Caco-2 (cell line): ENCODE measurements at regions not wholly inside any gene's neighbourhood (a gene's known extent, or its start where the extent isn't known, plus 50 kb on each side); places are given as distances from the start of the nearest gene placed in this dataset.

Experiments used
- BruUV-seq: library from RNA; stranded (reverse); fragments of 400-500 nt; replicated peaks from 2 replicates; lab custom pipeline; 2021; lab: Mats Ljungman, UMichigan
- CTCF ChIA-PET: fragments of 300-600 bp; sonication (Branson Sonifier 250); formaldehyde crosslinking; loops from one replicate; lab custom pipeline; 2022; ENCODE audit warnings: antibody characterized with exemption; lab: Charles Lee
- POLR2A ChIA-PET: fragments of 300-600 bp; sonication (Branson Sonifier 250); formaldehyde crosslinking; loops from one replicate; lab custom pipeline; 2022; ENCODE audit warnings: antibody characterized with exemption; lab: Charles Lee
- DNase-seq, 2 experiments: peaks; one replicate each; pipeline versions ENCODE4 v3.0.0 to v3.0.0-alpha.2; 2020 to 2022
- H3K27me3 ChIP-seq: replicated peaks from 2 replicates; pipeline ENCODE4 v1.6.0; 2011; ENCODE audit warnings: low read length; ENCODE audit not compliant: control insufficient read depth, insufficient read depth
- H3K36me3 ChIP-seq: 2 replicates; pipeline ENCODE4 v1.5.1; 2011; ENCODE audit warnings: low read length; ENCODE audit not compliant: control insufficient read depth, insufficient read depth
- H3K4me1 ChIP-seq: fragments of 250-450 bp; sonication (Bioruptor Pico); 2 replicates; pipeline ENCODE4 v1.5.1; 2020; ENCODE audit warnings: mild to moderate bottlenecking
- H3K4me3 ChIP-seq: 2 replicates; pipeline ENCODE4 v1.5.1; 2011; ENCODE audit warnings: low read depth, mild to moderate bottlenecking, control low read depth, low read length
- H3K9me3 ChIP-seq: fragments of 250-450 bp; sonication (Bioruptor Pico); 2 replicates; pipeline ENCODE4 v1.5.1; 2020; ENCODE audit warnings: mild to moderate bottlenecking, moderate library complexity
- H3K27ac Mint-ChIP-seq: one replicate; pipeline ENCODE4 v1.8.0; 2022; ENCODE audit warnings: mixed read lengths; ENCODE audit not compliant: unreplicated experiment
- H3K27me3 Mint-ChIP-seq: one replicate; pipeline ENCODE4 v1.8.0; 2022; ENCODE audit warnings: mixed read lengths; ENCODE audit not compliant: insufficient read depth, unreplicated experiment
- H3K36me3 Mint-ChIP-seq: one replicate; pipeline ENCODE4 v1.8.0; 2022; ENCODE audit warnings: mild to moderate bottlenecking, mixed read lengths; ENCODE audit not compliant: insufficient read depth, unreplicated experiment
- H3K4me1 Mint-ChIP-seq: one replicate; pipeline ENCODE4 v1.8.0; 2022; ENCODE audit warnings: low read depth, mixed read lengths; ENCODE audit not compliant: unreplicated experiment
- H3K4me3 Mint-ChIP-seq: one replicate; pipeline ENCODE4 v1.8.0; 2022; ENCODE audit warnings: mild to moderate bottlenecking, moderate library complexity, mixed read lengths; ENCODE audit not compliant: unreplicated experiment
- H3K9me3 Mint-ChIP-seq: one replicate; pipeline ENCODE4 v1.8.0; 2022; ENCODE audit warnings: mixed read lengths; ENCODE audit not compliant: unreplicated experiment
- intact Hi-C: fragments of 100-400 bp; cut with micrococcal nuclease; formaldehyde crosslinking; loops from one replicate; pipeline ENCODE4 v1.10.0; 2022; ENCODE audit not compliant: unreplicated experiment
- TF ChIP-seq, protein P1 (sequence below), 2 experiments: fragments of 200-600 bp in 1 of 2; IDR thresholded peaks; 1 replicate in 1 of 2; 2 replicates in 1 of 2; pipeline versions ENCODE4 v1.5.1 to v1.8.0; 2011 to 2022; ENCODE audit warnings: antibody characterized with exemption in 1 of 2, control low read depth in 1 of 2, inconsistent platforms in 1 of 2, low read depth in 1 of 2, low read length in 1 of 2, mild to moderate bottlenecking in 1 of 2, moderate library complexity in 1 of 2; ENCODE audit not compliant: insufficient read depth in 1 of 2, severe bottlenecking in 1 of 2, unreplicated experiment in 1 of 2

DNA sequence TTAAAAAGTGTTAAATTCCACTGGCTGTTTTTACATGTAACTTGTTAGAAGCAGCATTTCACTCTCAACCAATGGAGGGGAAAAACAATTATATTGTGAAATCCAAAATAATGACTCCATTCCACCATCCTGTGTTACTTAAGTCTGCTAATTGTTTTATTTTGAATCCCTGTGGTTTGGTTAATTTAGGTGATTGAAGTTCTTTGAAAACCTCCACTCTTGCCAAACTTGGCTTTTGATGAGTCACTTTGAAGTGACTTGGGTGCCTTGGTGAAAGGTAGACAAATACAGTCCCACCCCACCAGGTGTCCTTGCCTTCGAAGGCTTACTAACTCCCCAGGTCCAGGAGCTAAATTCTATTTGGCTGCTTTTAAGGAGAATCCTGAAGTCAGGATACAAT lies 1303.8 kb upstream of the NRXN1 start:
- Histone ChIP-seq H3K27me3 (no peaks in the 10 kb centered on the region), H3K4me3 (no peak overlapping the region), H3K4me1 (no peaks in the 10 kb centered on the region), H3K36me3 (no peaks in the 10 kb centered on the region), H3K9me3 (no peaks in the 10 kb centered on the region)
- intact Hi-C loops, result no loop called here
- Mint-ChIP-seq H3K27ac (no peak overlapping the region), H3K27me3 (no peaks in the 10 kb centered on the region), H3K36me3 (no peaks in the 10 kb centered on the region), H3K4me1 (no peaks in the 10 kb centered on the region), H3K4me3 (no peak overlapping the region), H3K9me3 (no peaks in the 10 kb centered on the region)
- TF ChIP-seq, protein P1, sequence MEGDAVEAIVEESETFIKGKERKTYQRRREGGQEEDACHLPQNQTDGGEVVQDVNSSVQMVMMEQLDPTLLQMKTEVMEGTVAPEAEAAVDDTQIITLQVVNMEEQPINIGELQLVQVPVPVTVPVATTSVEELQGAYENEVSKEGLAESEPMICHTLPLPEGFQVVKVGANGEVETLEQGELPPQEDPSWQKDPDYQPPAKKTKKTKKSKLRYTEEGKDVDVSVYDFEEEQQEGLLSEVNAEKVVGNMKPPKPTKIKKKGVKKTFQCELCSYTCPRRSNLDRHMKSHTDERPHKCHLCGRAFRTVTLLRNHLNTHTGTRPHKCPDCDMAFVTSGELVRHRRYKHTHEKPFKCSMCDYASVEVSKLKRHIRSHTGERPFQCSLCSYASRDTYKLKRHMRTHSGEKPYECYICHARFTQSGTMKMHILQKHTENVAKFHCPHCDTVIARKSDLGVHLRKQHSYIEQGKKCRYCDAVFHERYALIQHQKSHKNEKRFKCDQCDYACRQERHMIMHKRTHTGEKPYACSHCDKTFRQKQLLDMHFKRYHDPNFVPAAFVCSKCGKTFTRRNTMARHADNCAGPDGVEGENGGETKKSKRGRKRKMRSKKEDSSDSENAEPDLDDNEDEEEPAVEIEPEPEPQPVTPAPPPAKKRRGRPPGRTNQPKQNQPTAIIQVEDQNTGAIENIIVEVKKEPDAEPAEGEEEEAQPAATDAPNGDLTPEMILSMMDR (IDR thresholded peaks at IDR 0.05; ENCODE audit: insufficient read depth in 1 of 2, low read depth in 1 of 2, low read length in 1 of 2, severe bottlenecking in 1 of 2, unreplicated experiment in 1 of 2), result no peak
- ChIA-PET CTCF (no interaction called here), POLR2A (no interaction called here)
- no TSS peak for BruUV-seq
- DNase-seq, result no peak

DNA sequence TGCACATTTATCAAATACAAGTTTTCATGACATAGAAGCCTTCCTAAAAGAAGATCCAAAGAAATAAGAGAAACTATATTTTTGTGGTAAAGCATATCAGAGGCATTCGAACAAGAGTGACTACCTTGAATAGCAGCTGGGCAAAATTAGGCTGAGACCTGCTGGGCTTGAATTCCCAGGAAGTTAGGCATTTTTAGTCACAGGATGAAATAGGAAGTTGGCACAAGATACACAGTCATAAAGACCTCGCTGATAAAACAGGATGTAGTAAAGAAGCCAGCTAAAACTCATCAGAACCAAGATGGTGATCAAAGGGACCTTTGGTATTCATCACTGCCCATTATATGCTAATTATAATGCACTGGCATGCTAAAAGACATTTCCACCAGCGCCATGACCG lies 1302.3 kb upstream of the NRXN1 start:
- TF ChIP-seq, protein P1 (IDR thresholded peaks at IDR 0.05; ENCODE audit: insufficient read depth in 1 of 2, low read depth in 1 of 2, low read length in 1 of 2, severe bottlenecking in 1 of 2, unreplicated experiment in 1 of 2), result no peak
- Histone ChIP-seq H3K4me3 (no peak overlapping the region), H3K9me3 (no peaks in the 10 kb centered on the region), H3K4me1 (no peaks in the 10 kb centered on the region), H3K36me3 (no peaks in the 10 kb centered on the region), H3K27me3 (no peaks in the 10 kb centered on the region)
- H3K27ac Mint-ChIP-seq, result no peak overlapping the region
- intact Hi-C loops, result no loop called here
- no peak for DNase-seq
- no peaks in the 10 kb centered on the region for H3K4me1 Mint-ChIP-seq
- no peaks in the 10 kb centered on the region for H3K27me3 Mint-ChIP-seq
- no TSS peak for BruUV-seq
- ChIA-PET POLR2A (no interaction called here), CTCF (no interaction called here)
- H3K36me3 Mint-ChIP-seq, result no peaks in the 10 kb centered on the region
- peaks cover 10% of the 10 kb centered on the region for H3K9me3 Mint-ChIP-seq
- no peak overlapping the region for H3K4me3 Mint-ChIP-seq

DNA sequence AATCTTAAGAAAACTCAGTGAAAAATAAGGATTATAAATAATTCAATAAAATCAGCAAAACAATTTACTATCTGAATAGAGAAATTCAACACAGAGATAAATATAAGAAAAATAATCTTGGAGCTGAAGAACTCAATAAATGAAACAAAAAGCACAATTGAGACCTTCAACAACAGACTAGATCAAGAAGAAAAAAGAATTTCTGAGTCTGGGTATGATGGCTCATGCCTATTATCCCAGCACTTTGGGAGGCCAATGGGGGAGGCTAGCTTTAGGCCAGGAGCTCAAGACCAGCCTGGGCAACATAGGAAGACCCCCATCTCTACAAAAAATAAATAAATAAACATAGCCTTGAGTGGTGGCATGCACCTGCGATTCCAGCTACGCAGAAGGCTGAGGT lies 1295.7 kb upstream of the NRXN1 start:
- POLR2A ChIA-PET, result no interaction called here
- no peak overlapping the region for H3K4me3 ChIP-seq
- Mint-ChIP-seq H3K27me3 (no peaks in the 10 kb centered on the region), H3K4me1 (no peaks in the 10 kb centered on the region), H3K4me3 (no peak overlapping the region), H3K9me3 (peaks cover 17% of the 10 kb centered on the region), H3K36me3 (no peaks in the 10 kb centered on the region), H3K27ac (no peak overlapping the region)
- CTCF ChIA-PET, result no interaction called here
- no peaks in the 10 kb centered on the region for H3K27me3 ChIP-seq
- no TSS peak for BruUV-seq
- H3K36me3 ChIP-seq, result no peaks in the 10 kb centered on the region
- peaks cover 8% of the 10 kb centered on the region for H3K9me3 ChIP-seq
- DNase-seq, result no peak
- TF ChIP-seq, protein P1 (IDR thresholded peaks at IDR 0.05; ENCODE audit: insufficient read depth in 1 of 2, low read depth in 1 of 2, low read length in 1 of 2, severe bottlenecking in 1 of 2, unreplicated experiment in 1 of 2), result no peak
- H3K4me1 ChIP-seq, result no peaks in the 10 kb centered on the region
- intact Hi-C loops, result no loop called here
